ENCODE measurements at regions not wholly inside any gene's neighbourhood (a gene's known extent, or its start where the extent isn't known, plus 50 kb on each side); places are given as distances from the start of the nearest gene placed in this dataset.

DNA sequence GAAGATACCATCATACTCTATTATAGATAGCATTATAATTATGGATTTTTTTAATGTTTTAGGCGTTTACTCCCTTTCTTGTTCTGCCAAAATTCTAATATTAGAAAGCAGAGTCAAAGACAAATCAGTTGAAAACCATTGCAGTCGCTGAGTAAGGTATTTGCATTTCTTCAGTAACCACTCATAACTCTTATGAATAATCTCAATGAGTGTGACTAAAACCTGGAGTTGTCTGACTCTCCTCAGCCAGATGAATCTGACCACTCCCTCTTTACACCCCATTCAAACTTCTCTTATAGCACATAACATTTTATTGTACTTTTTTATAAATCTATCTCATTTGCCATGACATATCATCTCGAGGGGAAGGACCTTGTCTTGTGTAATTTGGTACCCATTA, 1006.5 kb downstream of the DIAPH3 start:
- no peaks in the 10 kb centered on the region for H3K36me3 ChIP-seq
- H3K9me3 ChIP-seq = no peaks in the 10 kb centered on the region
- TF ChIP-seq EP300 (IDR thresholded peaks at IDR 0.05) (no peak), POLR2A (IDR thresholded peaks at IDR 0.05) (no peak)
- TF ChIP-seq, protein P1, sequence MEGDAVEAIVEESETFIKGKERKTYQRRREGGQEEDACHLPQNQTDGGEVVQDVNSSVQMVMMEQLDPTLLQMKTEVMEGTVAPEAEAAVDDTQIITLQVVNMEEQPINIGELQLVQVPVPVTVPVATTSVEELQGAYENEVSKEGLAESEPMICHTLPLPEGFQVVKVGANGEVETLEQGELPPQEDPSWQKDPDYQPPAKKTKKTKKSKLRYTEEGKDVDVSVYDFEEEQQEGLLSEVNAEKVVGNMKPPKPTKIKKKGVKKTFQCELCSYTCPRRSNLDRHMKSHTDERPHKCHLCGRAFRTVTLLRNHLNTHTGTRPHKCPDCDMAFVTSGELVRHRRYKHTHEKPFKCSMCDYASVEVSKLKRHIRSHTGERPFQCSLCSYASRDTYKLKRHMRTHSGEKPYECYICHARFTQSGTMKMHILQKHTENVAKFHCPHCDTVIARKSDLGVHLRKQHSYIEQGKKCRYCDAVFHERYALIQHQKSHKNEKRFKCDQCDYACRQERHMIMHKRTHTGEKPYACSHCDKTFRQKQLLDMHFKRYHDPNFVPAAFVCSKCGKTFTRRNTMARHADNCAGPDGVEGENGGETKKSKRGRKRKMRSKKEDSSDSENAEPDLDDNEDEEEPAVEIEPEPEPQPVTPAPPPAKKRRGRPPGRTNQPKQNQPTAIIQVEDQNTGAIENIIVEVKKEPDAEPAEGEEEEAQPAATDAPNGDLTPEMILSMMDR (IDR thresholded peaks at IDR 0.05) = no peak
- DNase-seq = no peak
- no peak overlapping the region for H3K4me3 ChIP-seq
- no peaks in the 10 kb centered on the region for H3K27me3 ChIP-seq
- intact Hi-C loops (cut with DNase I) = no loop called here
- H3K27ac ChIP-seq = no peak overlapping the region
- WGBS, 3 donors = 50 to 55% (median 53%) methylated on average over 3 of the region's 3 CpGs
- H3K4me1 ChIP-seq (ENCODE audit: insufficient read depth) = no peaks in the 10 kb centered on the region

DNA sequence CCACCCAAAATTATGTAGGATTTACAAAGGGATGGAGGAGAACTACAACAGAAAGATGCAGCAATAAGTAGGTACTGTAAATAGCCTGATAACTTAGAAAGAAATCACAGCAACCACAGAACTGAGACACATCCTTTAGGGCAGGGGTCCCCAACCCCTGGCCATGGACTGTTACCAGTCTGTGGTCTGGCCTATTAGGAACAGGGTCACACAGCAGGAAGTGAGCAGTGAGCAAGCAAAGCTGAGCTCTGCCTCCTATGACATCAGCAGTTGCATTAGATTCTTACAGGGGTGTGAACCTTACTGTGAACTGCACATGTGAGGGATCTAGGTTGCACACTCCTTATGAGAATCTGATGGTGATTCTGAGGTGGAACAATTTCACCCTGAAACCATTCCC, 997.6 kb downstream of the DIAPH3 start:
- H3K4me3 ChIP-seq = no peak overlapping the region
- H3K9me3 ChIP-seq = no peaks in the 10 kb centered on the region
- H3K4me1 ChIP-seq (ENCODE audit: insufficient read depth) = no peaks in the 10 kb centered on the region
- TF ChIP-seq EP300 (IDR thresholded peaks at IDR 0.05) = no peak
- TF ChIP-seq, protein P1 (IDR thresholded peaks at IDR 0.05) = no peak
- no peak for TF ChIP-seq POLR2A (IDR thresholded peaks at IDR 0.05)
- DNase-seq = no peak
- H3K27me3 ChIP-seq = no peaks in the 10 kb centered on the region
- H3K27ac ChIP-seq = no peak overlapping the region
- intact Hi-C loops (cut with DNase I) = no loop called here
- H3K36me3 ChIP-seq = no peaks in the 10 kb centered on the region

GRCh38 chr13:59172076-59172475, 991.7 kb downstream of the DIAPH3 start:
- no peaks in the 10 kb centered on the region for H3K27me3 ChIP-seq
- WGBS, 3 donors = 53 to 66% (median 58%) methylated on average over 4 of the region's 4 CpGs
- TF ChIP-seq, protein P1 (IDR thresholded peaks at IDR 0.05) = no peak
- TF ChIP-seq POLR2A (IDR thresholded peaks at IDR 0.05) (no peak), EP300 (IDR thresholded peaks at IDR 0.05) (no peak)
- no peaks in the 10 kb centered on the region for H3K36me3 ChIP-seq
- no peaks in the 10 kb centered on the region for H3K4me1 ChIP-seq (ENCODE audit: insufficient read depth)
- H3K27ac ChIP-seq = no peak overlapping the region
- no peak overlapping the region for H3K4me3 ChIP-seq
- intact Hi-C loops (cut with DNase I) = no loop called here
- no peaks in the 10 kb centered on the region for H3K9me3 ChIP-seq
- DNase-seq = no peak

- TF ChIP-seq POLR2A (IDR thresholded peaks at IDR 0.05) (no peak), EP300 (IDR thresholded peaks at IDR 0.05) (no peak)
- TF ChIP-seq, protein P1 (IDR thresholded peaks at IDR 0.05) = no peak
- intact Hi-C loops (cut with DNase I) = no loop called here
- no peak overlapping the region for H3K27ac ChIP-seq
- no peaks in the 10 kb centered on the region for H3K4me1 ChIP-seq (ENCODE audit: insufficient read depth)
- DNase-seq = no peak
- WGBS, 3 donors = 83 to 89% (median 88%) methylated on average over 3 of the region's 3 CpGs
- no peaks in the 10 kb centered on the region for H3K9me3 ChIP-seq
- H3K36me3 ChIP-seq = no peaks in the 10 kb centered on the region
- no peaks in the 10 kb centered on the region for H3K27me3 ChIP-seq
- H3K4me3 ChIP-seq = no peak overlapping the region
These were observed 987.0 kb downstream of the DIAPH3 start for GRCh38 chr13:59176775-59177174.

DNA sequence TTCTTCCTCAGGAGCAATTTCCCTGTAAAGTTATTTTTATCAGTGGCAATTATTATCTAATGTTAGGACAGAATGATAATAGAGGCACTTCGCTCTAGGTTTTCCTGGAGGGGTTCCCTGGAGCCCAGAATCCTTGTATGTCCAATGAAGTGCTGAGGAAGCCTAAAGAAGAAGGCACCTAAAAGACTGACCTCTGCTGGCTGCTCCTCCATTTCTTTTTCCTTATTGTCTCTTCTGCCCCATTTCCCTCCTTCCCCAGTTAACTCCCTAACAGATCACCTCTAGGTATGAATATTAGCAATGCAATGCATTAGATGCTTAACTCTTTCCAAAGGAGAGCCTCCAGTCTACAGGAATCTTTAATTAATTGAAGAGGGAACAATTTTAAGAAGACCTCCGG, 985.4 kb downstream of the DIAPH3 start:
- Histone ChIP-seq H3K4me3 (no peak overlapping the region), H3K36me3 (no peaks in the 10 kb centered on the region), H3K27me3 (no peaks in the 10 kb centered on the region), H3K9me3 (no peaks in the 10 kb centered on the region), H3K4me1 (ENCODE audit: insufficient read depth) (no peaks in the 10 kb centered on the region), H3K27ac (no peak overlapping the region)
- WGBS, 3 donors = 84 to 91% (median 91%) methylated on average over 2 of the region's 2 CpGs
- no peak for TF ChIP-seq EP300 (IDR thresholded peaks at IDR 0.05)
- TF ChIP-seq POLR2A (IDR thresholded peaks at IDR 0.05) = no peak
- TF ChIP-seq, protein P1 (IDR thresholded peaks at IDR 0.05) = no peak
- DNase-seq = no peak
- intact Hi-C loops (cut with DNase I) = no loop called here
